CD4-positive, alpha-beta T cell (primary cell): ENCODE measurements at regions not wholly inside any gene's neighbourhood (a gene's known extent, or its start where the extent isn't known, plus 50 kb on each side); places are given as distances from the start of the nearest gene placed in this dataset.

Experiments used
- ATAC-seq: fragments of 200-7000 bp; cut with Tn5 transposase; one replicate; pipeline ENCODE4 v1.10.0; 2022; ENCODE audit warnings: mild to moderate bottlenecking; ENCODE audit not compliant: poor library complexity
- CTCF ChIA-PET: fragments of 350-600 bp; sonication (Branson Sonifier 250); formaldehyde crosslinking; loops from one replicate; lab custom pipeline; 2021; ENCODE audit warnings: antibody characterized with exemption, inconsistent platforms; lab: Charles Lee
- POLR2A ChIA-PET: fragments of 350-600 bp; sonication (Branson Sonifier 250); formaldehyde crosslinking; loops from one replicate; lab custom pipeline; 2021; ENCODE audit warnings: antibody characterized with exemption, inconsistent platforms; lab: Charles Lee
- DNase-seq, 14 experiments: peaks; one replicate each; pipeline ENCODE4 v3.0.0-alpha.2; 2013 to 2020; ENCODE audit warnings: mixed read lengths in 2 of 14
- H3K27ac ChIP-seq, 2 donors: one replicate each; pipeline versions ENCODE4 v1.5.1 to v1.7.0; 2013; ENCODE audit warnings: low read length in 2 of 2, low read depth in 1 of 2, mild to moderate bottlenecking in 1 of 2
- H3K27me3 ChIP-seq, 2 experiments: 1 replicate in 1 of 2; 2 replicates in 1 of 2; pipeline versions ENCODE4 v1.6.1 to v1.7.0; 2013; ENCODE audit warnings: low read length in 2 of 2, control low read depth in 1 of 2, mild to moderate bottlenecking in 1 of 2, moderate library complexity in 1 of 2; ENCODE audit not compliant: insufficient read depth in 2 of 2, control insufficient read depth in 1 of 2
- H3K36me3 ChIP-seq: one replicate; pipeline ENCODE4 v1.6.1; 2013; ENCODE audit warnings: low read length, control low read depth; ENCODE audit not compliant: insufficient read depth
- H3K4me1 ChIP-seq: one replicate; pipeline ENCODE4 v1.6.1; 2013; ENCODE audit warnings: low read length, control low read depth; ENCODE audit not compliant: insufficient read depth
- H3K4me3 ChIP-seq: one replicate; pipeline ENCODE4 v1.5.1; 2013; ENCODE audit warnings: mild to moderate bottlenecking, low read length, moderate library complexity
- H3K9me3 ChIP-seq, 2 experiments: 1 replicate in 1 of 2; 2 replicates in 1 of 2; pipeline versions ENCODE4 v1.6.1 to v1.7.0; 2013; ENCODE audit warnings: low read length in 2 of 2, mild to moderate bottlenecking in 2 of 2, control low read depth in 1 of 2, moderate library complexity in 1 of 2; ENCODE audit not compliant: control insufficient read depth in 1 of 2, insufficient read depth in 1 of 2
- H3K27ac Mint-ChIP-seq: one replicate; pipeline ENCODE4 v1.8.0; 2020; ENCODE audit warnings: mixed read lengths
- H3K27me3 Mint-ChIP-seq: one replicate; pipeline ENCODE4 v1.8.0; 2021; ENCODE audit warnings: mixed read lengths
- H3K36me3 Mint-ChIP-seq: one replicate; pipeline ENCODE4 v1.8.0; 2021; ENCODE audit warnings: low read depth, mixed read lengths
- H3K4me1 Mint-ChIP-seq: one replicate; pipeline ENCODE4 v1.8.0; 2021; ENCODE audit warnings: low read depth, mixed read lengths
- H3K4me3 Mint-ChIP-seq: one replicate; pipeline ENCODE4 v1.8.0; 2020; ENCODE audit warnings: mild to moderate bottlenecking, mixed read lengths
- H3K9me3 Mint-ChIP-seq: one replicate; pipeline ENCODE4 v1.8.0; 2020; ENCODE audit warnings: mixed read lengths
- CTCF ChIP-seq: fragments of 200-600 bp; IDR thresholded peaks from one replicate; pipeline ENCODE4 v1.8.0; 2022; ENCODE audit warnings: antibody characterized with exemption, mild to moderate bottlenecking
- intact Hi-C, 2 experiments: fragments of 100-400 bp; cut with DNase I in 1 of 2; cut with micrococcal nuclease in 1 of 2; formaldehyde crosslinking; loops; one replicate each; pipeline versions ENCODE4 v1.15.1 to v1.9.0; 2023 to 2025; cut with DNase I, micrococcal nuclease

- Histone ChIP-seq H3K36me3 (no peaks in the 10 kb centered on the region), H3K4me3 (no peak overlapping the region), H3K27me3 (peaks cover 0 to 2% of the 10 kb centered on the region in 2 experiments), H3K27ac (no peak overlapping the region), H3K9me3 (no peaks in the 10 kb centered on the region), H3K4me1 (no peaks in the 10 kb centered on the region)
- H3K4me3 Mint-ChIP-seq, result no peak overlapping the region
- CTCF ChIA-PET, result no interaction called here
- intact Hi-C loops, result no loop called here
- no peaks in the 10 kb centered on the region for H3K27me3 Mint-ChIP-seq
- no peak for DNase-seq
- no peaks in the 10 kb centered on the region for H3K36me3 Mint-ChIP-seq
- no peaks in the 10 kb centered on the region for H3K9me3 Mint-ChIP-seq
- no peak for TF ChIP-seq CTCF
- H3K27ac Mint-ChIP-seq, result no peak overlapping the region
- H3K4me1 Mint-ChIP-seq, result no peaks in the 10 kb centered on the region
- POLR2A ChIA-PET, result no interaction called here
- ATAC-seq, result no peak
Observed at GRCh38 chr1:29546496-29546895, 310.2 kb downstream of the PTPRU start.

- no peak for TF ChIP-seq CTCF
- Histone ChIP-seq H3K27ac (no peak overlapping the region), H3K4me1 (no peaks in the 10 kb centered on the region), H3K27me3 (peaks cover 0 to 2% of the 10 kb centered on the region in 2 experiments), H3K36me3 (no peaks in the 10 kb centered on the region), H3K4me3 (no peak overlapping the region), H3K9me3 (no peaks in the 10 kb centered on the region)
- Mint-ChIP-seq H3K36me3 (no peaks in the 10 kb centered on the region), H3K9me3 (no peaks in the 10 kb centered on the region), H3K27me3 (no peaks in the 10 kb centered on the region), H3K4me1 (no peaks in the 10 kb centered on the region), H3K4me3 (no peak overlapping the region), H3K27ac (no peak overlapping the region)
- intact Hi-C loops, result no loop called here
- ATAC-seq (no peak), DNase-seq (no peak)
- POLR2A ChIA-PET, result no interaction called here
- CTCF ChIA-PET, result no interaction called here
Observed at GRCh38 chr1:29544406-29544805, 308.1 kb downstream of the PTPRU start.

- no peak overlapping the region for H3K27ac Mint-ChIP-seq
- Histone ChIP-seq H3K4me3 (no peak overlapping the region), H3K36me3 (no peaks in the 10 kb centered on the region), H3K4me1 (no peaks in the 10 kb centered on the region), H3K27me3 (peaks cover 0 to 2% of the 10 kb centered on the region in 2 experiments), H3K9me3 (no peaks in the 10 kb centered on the region), H3K27ac (no peak overlapping the region)
- intact Hi-C loops, result no loop called here
- no peaks in the 10 kb centered on the region for H3K4me1 Mint-ChIP-seq
- DNase-seq (no peak), ATAC-seq (no peak)
- no peak overlapping the region for H3K4me3 Mint-ChIP-seq
- H3K36me3 Mint-ChIP-seq, result no peaks in the 10 kb centered on the region
- CTCF ChIA-PET, result no interaction called here
- no peaks in the 10 kb centered on the region for H3K27me3 Mint-ChIP-seq
- POLR2A ChIA-PET, result no interaction called here
- H3K9me3 Mint-ChIP-seq, result no peaks in the 10 kb centered on the region
- no peak for TF ChIP-seq CTCF
Observed at GRCh38 chr1:29543586-29543985, 307.3 kb downstream of the PTPRU start.
